ENCODE measurements at regions not wholly inside any gene's neighbourhood (a gene's known extent, or its start where the extent isn't known, plus 50 kb on each side); places are given as distances from the start of the nearest gene placed in this dataset.

DNA sequence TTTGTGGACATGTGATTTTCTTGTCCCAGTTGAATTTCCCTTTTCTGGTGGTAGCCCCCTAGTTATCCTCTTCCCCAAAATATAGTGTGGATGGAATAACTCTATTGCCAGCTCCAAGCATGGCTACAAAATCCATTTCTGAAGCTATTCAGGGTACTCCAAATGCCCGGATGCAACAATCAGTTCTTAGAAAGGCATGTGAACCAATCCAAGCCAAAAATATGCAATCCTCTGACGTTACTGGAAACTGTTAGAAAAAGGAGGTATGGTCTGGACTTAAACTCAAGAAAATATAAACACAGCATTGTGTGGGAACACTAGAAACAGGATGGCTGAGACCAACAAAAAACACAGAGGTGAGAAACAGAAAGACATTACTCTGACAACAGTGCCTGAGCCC is 347.0 kb downstream of the GPAM start:
- no peak for DNase-seq

DNA sequence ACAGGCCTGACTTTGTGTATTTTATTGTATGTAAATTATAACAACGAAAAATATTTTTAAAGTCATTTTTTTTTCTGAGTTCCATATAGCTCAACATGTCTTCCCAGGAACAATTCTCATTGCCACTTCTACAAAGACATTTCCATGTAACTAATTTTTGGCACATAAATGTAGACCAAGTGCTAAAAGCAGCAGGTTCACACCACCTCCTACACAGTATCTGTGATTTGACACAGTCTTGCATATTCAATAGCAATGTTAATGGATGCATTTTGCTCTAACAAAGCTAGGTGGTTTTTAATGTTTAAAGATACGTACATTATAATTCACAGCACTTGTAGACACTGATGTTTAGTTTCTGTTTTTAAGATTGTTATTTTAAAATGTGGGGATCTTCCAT is 346.5 kb downstream of the GPAM start:
- no peak for DNase-seq

DNA sequence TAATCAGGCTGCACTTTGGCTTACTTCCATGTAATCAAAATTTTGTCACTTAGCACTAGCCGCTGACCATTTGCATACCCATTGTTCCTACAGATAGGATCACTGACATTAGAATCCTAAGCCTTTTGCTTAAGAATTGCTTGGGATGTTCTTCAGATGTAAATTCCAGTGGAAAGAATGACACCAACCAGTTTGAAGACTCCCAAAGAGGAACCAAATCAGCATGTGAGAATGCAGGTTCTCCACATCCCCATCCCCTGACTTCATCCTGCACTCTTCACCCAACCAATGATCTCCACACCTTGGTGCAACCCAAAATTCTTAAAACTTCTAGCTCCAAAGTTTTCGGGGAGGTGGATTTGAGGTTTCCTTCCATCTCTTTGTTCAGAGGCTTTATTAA is 345.6 kb downstream of the GPAM start:
- DNase-seq = no peak

DNA sequence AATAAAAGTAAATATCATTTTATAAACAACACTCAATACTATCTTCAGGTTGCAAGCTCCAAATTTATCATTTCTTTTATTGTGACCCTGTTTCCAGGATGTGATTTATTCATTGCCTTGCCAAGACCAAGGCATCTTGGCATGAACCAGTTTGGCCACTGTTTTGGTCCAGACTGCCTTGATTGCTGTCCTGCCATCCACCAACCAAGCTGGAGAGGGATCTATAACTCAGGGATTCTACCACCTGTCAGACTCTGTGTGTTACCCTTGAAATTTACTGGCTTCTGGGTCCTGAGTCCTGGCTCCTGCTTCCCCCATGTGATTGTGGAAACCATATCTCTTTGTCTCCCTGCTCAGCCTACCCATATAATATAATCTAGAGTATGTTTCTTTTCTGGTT is 343.0 kb downstream of the GPAM start:
- DNase-seq = no peak

DNA sequence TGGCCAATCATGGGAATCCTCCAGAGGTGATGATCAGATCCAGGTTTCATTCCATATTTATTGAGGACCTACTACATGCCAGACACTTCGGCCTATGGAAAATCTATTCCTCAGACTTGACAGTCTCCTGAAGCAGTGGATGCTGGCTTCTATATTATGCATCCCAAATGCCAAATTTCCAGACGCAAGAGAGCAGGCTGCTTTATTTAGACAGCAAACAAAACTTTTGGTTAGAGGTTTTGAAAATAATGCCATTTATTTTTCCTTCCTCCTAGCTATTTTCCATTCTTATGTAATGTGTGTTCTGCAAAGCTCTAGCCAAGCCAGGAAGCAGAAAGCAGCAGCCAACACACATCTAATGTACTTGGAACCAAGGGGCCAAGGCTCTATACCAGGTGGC is 330.8 kb downstream of the GPAM start:
- DNase-seq = no peak

DNA sequence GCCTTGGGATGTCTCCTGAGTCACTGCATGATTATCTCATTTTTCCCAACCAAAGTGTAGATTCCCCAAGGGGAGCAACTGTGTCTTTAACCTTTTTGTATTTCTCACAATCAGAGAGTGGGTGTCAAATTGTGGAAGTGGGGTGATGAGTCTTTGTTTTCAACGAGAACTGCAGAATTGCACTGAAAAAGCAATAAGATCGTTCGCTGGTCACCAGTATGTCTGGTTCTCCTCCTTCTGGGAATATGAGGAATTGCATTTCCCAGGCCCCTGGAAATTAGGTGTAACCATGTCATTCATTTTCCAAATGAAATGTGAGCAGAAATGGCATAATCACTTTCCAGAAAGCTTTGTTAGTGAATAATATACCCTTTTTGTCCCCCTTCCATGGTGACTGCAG is 326.9 kb downstream of the GPAM start:
- DNase-seq = no peak

DNA sequence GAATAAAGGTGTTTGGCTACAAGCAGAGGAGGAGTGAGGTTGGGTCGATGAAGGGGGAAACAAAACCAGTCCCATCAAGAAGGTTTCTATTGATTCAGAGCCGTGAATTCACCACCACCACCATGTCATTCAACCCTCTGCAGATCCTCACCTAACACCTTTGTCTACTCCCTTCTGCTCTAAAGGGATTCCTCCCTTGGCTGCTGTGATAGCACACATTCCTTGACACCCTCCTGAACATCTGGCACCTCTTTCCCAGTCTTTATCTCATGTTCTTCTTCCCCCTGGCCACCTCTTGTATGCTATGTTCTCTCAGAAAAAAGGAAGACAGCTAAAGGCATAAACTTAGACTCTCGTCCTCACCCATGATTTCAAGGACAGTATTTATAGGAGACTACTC is 318.0 kb downstream of the GPAM start:
- no peak for DNase-seq

DNA sequence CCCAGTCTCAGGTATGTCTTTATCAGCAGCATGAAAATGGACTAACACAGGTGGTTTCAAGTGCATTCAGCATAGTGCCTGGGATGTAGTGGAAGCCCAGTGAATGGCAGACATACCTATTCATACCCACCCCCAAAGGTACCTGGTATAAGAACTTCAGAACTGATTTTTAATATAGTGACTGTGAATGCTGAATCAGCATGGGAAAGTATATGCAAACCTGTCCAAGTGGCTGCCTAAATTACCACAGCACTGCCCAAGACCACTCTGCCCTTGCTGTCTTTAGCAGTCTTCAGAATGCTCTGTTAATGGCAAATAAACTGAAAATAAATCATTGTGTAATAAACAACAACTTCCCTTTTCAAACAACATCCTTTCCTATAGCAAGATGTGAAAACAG is 312.1 kb downstream of the GPAM start:
- no peak for DNase-seq

DNA sequence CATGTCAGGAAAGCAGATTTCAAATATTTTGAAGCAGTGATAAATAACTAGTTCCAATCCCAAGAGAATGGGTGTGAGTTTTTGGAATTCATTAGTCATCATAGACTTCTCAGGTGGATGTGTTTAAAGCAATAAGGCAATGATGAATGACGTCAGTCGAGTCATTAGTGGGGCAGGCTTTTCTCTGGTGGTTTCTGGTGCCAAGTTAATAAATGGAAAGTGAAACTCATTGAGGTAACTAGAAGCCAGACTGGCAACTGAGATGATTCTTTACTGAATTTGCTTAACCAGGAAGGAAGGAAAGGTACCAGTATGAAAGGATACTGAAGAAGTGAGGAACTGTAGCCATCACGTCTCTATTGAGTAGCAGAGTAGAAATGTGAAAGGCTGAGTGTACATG is 311.0 kb downstream of the GPAM start:
- no peak for DNase-seq

DNA sequence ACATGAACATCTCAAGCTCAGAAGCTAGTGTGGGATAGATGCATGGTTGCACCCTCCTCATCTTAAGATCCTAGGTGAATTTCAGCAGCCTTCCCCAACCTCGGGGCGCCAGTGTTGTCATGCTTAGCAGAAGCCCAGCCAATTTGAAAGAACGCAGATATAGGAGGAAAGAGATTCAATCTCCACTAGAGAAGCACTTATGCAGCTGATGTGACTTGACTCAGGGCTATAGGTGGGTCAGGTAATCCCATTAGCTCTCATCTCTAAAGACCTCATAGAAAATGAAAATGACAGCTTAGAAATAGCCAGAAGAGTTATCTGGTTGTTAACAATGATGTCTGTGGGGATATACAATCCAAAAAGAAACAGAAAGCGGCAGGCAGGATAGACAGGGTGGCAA is 310.5 kb downstream of the GPAM start:
- no peak for DNase-seq

DNA sequence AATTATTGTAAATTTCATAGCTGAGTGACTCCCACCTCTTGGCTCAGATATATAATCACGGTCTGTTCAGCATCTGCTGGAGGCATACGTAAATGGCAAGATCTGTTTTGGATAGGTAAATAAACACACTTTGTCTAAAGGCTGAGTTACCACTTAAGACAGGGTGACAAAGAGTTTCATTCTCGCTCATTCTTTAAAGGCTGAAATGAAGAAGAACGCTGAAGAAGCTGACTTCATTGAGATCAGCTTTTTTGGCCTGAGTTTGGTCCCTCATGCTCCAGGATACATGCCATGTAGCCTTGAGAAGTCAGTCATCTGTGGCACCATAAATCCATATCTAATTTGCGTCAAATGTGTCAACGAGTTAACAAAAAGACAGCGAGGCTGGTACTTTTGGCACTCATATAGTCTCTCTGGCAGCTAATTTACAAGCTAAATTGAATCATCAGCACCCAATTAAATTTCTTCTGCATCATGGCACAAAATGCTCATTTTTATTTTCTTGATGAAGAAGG is 309.9 kb downstream of the GPAM start:
- DNase-seq = no peak

DNA sequence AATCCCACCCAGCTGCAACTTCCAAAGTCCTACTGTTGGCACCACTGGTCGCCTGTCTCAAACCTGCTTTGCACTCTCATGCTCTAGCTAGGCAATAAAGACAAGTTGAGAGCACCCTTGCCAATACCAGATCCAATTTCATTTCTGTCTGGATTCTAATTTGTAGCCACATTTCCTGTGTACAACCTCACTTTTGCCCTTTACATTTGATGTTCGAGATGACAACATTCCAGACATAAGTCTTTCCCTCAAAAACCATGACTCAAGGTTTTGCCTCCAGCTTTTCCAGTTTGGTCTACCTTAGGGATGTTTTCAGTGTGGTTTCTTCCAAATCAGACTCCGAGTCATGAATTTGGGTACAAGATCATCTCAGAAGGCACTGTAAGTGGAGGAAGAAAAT is 309.0 kb downstream of the GPAM start:
- no peak for DNase-seq

DNA sequence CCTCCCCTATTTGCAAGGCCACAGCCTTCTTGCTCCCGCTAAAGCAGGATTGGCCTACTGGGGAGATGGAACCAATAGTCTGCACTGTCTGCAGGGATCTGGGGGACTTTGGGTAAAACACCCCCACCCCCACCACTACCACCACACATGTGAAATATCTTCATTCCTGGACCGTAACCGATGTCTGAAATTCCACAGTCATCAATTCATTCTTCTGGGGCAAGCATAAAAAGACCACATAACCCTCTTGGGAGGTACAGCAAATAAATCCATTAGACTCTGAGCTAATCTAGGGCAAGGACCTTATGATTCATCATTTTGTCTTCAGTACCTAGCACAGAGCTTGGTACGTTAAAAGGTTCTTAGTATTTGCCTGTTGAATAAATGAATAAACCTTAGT is 307.8 kb downstream of the GPAM start:
- no peak for DNase-seq

DNA sequence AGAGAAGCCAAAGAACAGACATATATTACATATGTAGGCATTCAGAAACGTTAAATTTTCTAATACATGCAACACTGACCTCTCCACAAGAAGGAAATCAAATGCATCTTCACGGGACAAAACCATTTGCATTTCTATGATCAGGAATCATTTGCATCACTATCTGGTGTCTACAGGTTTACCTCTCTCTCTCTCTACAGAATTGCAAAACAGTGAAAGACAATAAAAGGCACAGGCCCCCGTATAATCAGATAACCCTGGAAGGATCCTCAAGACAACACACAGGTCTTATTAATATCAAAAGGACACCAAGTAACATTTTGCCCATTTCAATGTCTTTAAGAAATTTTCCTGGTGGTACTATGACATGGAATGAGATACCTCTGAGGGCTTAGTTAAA is 306.3 kb downstream of the GPAM start:
- no peak for DNase-seq

DNA sequence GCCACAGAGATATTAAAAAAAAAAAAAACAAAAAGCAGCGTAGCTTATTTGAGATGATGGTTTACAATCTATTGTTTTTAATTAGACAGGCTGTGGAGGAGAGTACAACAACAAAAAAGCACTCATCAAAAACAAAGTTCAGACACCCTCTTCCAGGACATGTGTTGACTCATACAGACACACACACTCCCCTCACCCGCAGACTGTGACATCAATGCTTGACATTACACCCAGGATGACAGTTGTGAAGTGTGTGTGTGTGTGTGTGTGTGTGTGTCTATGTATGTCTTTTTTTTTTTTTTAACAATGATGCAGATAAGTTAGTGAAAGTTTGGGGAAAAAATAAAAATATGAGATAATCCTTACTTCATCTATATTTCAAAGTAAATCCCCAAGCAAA is 303.6 kb downstream of the GPAM start:
- no peak for DNase-seq

DNA sequence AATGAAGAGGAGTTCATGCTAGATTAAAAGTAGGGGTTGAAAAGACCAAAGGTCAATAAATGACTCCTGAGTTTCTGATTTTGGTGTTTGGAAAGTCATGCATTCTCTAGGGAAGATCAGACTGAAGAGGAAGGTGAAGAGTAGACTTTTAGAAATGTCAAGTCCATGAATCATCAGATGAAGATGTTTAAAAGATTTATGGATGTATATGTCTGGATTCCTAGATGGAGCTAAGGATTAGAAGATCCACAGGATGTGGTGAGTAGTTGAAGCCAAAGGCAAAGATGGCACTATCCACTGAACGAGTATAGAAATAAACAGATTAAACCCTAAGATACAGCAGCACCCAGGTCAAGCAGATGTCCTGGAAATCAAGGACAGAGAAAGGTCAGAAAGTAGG is 298.5 kb downstream of the GPAM start:
- DNase-seq = no peak

DNA sequence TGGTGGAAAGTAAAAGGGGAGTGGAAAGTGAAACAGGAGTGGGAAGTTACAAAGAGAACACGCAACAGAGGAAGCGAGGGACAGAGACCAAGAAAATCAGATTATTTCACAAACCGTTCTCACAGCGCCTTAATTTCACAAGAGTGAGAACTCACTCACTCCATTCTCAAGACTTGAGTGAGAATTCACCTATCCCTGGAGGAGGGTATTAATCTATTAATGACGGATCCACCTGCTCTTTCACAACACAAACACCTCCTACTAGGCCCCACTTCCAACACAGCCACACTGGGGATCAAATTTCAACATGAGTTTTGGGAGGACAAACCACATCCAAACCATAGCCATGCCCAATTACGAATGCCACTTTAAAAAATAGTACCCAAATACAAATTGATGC is 297.6 kb downstream of the GPAM start:
- no peak for DNase-seq

DNA sequence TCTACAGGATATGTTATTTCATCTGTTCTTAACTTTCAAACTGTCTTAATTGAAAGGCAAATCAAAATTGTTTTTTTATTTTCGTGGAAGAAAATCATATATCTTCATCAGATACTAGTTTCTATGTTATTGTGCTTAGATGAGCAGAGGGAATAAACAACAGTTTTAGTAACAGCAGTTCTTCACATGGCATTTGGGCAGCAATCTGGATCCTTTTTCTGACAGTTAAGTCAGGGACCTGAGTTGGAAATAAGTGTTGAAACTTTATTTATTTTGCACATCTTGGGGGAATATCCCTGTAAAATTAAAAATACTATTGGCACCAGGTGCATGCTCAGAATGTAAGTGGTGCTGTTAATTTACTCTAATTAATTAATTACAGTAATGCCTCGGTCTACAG is 296.3 kb downstream of the GPAM start:
- DNase-seq = no peak

DNA sequence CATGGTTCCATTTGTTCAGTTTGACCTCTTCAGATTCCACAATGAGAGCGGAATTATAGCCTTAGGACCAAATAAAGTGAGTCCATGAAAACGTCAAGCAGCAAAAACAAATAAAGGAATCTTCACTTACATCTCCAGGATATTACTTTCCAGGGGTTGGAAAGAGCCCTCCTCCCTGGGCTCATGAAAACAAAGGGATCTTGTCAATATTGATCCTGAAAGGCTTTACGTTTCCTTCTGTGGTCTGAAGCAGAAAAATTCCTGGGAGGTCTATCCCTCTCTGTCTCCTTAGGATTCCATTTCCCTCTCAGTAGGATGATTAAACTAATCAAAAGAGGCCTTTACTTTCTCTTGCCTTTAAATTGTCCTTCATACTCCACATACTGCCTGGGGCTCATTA is 293.5 kb downstream of the GPAM start:
- DNase-seq = no peak

DNA sequence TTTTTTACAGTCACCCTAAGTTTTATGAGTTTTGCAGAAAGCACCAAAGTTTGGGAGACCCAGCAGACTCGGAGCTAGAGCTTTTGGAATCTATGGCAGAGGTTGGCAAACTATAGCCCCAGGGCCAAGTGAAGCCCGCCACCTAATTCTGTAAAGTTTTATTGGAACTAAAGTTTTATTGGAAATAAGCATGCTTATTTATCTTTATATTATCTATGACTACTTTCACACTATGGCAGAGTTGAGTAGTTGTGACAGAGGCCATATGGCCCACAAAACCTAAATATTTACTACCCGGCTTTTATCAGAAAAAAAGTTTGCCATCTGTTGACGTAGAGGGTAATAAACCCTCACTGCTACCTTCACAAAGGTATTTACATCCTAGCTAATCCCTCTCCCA is 267.6 kb downstream of the GPAM start:
- no peak for DNase-seq

DNA sequence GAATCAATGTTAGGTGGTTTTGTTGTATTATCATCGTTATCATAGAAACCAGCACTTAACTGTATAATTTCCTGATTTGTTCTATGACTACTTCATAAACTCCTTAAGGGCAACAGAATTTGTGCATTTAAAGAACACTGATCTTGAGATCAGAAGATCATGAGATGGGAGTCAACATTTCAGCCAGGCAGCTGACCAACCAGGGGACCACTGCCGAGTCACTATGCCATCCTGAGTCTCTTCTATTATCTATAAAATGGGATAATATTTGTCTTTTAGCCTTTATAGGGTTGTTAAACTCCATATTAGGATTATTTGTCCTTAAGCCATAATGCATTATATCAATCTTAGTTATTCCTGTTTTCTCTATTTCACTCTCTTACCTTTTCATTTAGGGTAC is 261.7 kb downstream of the GPAM start:
- no peak for DNase-seq

DNA sequence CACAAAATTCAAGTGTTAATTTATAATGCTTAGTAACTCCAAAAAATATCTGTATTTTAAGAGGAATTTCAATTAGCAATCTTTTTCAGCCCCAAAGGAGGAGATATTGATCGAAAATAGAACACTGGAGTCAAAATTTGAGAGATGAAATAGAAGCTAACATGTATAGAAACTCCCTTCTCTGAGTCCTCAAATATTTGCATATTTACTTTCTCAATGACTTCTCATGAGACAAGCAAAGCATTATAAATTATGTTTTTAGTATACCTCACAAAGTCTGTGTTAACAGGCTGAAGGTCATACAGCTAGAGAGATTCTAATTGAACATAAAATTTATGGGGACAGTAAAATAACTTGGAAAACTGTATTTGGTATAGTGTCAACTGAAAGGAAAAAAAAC is 260.5 kb downstream of the GPAM start:
- no peak for DNase-seq

DNA sequence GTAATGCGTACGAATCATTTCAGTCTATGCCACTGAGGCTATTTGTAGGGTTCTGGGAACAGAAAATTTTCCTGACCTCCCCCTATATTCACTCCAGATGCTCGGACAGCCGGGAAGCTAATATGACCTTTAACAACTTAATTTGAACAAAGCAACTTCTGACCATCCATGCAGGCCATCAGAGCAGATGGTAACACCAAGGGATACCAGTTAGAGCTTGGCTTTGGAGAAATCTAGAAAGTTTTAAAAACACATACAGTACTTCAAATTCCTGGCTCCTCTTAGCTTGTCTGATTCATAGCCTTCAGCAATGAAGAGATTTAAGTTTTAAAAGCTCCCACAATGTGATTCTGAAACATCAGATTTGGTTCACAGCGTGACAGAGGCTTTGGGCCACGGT is 257.3 kb downstream of the GPAM start:
- no peak for DNase-seq

DNA sequence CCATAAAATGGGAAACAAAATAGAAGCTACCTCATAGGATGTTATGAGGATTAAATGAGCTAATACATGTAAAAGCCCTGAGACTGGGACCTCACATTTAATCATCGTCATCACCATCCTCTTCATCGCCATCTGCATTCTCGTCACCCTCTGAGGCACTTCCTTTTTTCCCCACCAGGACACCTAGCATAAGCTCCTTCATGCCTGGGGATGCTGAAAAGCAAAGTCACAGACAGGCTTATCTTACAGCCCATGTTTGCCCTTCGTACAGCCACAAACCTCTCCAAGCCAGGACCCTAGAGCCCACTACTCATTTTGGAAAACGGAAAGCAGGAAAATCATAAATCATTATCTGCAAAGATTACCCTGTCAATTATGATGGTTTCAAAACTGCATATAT is 249.6 kb downstream of the GPAM start:
- DNase-seq = no peak

DNA sequence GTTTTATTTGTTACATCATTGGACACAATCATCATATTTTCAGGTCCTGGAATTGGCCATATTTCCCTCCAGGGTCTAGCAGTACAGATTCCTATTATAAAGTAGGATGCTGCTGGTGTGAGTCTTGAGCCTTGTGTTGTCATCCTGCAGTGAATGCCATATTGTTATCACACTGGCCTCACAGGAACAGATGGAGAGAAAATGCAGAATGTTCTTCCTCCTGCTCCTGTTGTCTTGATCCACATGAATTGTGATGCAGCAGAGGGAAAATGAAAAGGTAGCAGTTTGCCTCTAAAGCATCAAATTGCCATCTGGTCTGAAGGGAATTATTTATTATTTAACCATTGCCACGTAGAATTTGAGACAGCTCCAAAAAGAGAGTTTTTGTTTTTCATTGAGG is 248.6 kb downstream of the GPAM start:
- no peak for DNase-seq

DNA sequence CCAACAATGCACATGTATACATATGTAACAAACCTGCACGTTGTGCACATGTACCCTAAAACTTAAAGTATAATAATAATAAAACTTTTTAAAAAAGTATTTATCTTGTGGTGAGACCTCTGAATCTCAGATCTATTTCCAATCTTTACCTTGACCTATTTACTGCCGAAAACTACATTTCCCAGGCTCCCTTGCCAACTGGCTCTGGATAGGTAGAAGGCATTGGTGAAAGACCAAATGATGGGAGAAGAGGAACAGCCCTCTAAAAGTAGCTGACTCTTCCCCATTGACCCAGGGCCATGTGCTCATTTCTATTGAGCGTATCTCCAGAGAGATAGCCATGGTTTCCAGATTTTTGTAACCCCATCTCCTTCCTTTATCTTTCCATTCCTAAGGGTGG is 247.4 kb downstream of the GPAM start:
- no peak for DNase-seq
